HL-60 (cell line): ENCODE measurements at regions not wholly inside any gene's neighbourhood (a gene's known extent, or its start where the extent isn't known, plus 50 kb on each side); places are given as distances from the start of the nearest gene placed in this dataset.

Experiments
- DNase-seq, 2 experiments: peaks; one replicate each; pipeline ENCODE4 v3.0.0-alpha.2; 2010 to 2020; ENCODE audit warnings: low read depth in 1 of 2, low spot score in 1 of 2
- H3K27ac ChIP-seq: fragments of 250-450 bp; sonication (Bioruptor Pico); replicated peaks from 2 replicates; pipeline ENCODE4 v1.5.1; 2020; ENCODE audit warnings: mild to moderate bottlenecking, moderate library complexity
- H3K27me3 ChIP-seq: fragments of 250-450 bp; sonication (Bioruptor Pico); 2 replicates; pipeline ENCODE4 v1.5.1; 2021; ENCODE audit warnings: mild to moderate bottlenecking, moderate library complexity; ENCODE audit not compliant: insufficient read depth, poor library complexity, severe bottlenecking
- H3K4me3 ChIP-seq: replicated peaks from 2 replicates; pipeline ENCODE4 v1.5.1; 2011; ENCODE audit warnings: mild to moderate bottlenecking, control low read depth, low read length; ENCODE audit not compliant: insufficient read depth
- CTCF ChIP-seq: IDR thresholded peaks from one replicate; pipeline ENCODE4 v1.5.1; 2011; ENCODE audit warnings: low read length, control low read depth, inconsistent platforms; ENCODE audit not compliant: insufficient read depth
- GABPA ChIP-seq: IDR thresholded peaks from 2 replicates; pipeline ENCODE4 v1.6.1; 2012; ENCODE audit warnings: low read depth
- POLR2AphosphoS5 ChIP-seq: IDR thresholded peaks from 2 replicates; pipeline ENCODE4 v1.6.1; 2012; ENCODE audit warnings: low read depth
- REST ChIP-seq: IDR thresholded peaks from 2 replicates; pipeline ENCODE4 v1.6.1; 2012; ENCODE audit warnings: low read depth; ENCODE audit not compliant: insufficient replicate concordance
- SPI1 ChIP-seq: IDR thresholded peaks from 2 replicates; pipeline ENCODE4 v1.6.1; 2012; ENCODE audit warnings: low read depth, mild to moderate bottlenecking, borderline replicate concordance

- DNase-seq: no peak
- no peak for TF ChIP-seq SPI1
- TF ChIP-seq REST: no peak
- H3K27me3 ChIP-seq: peaks cover 4% of the 10 kb centered on the region
- H3K27ac ChIP-seq: no peak overlapping the region
- no peak overlapping the region for H3K4me3 ChIP-seq
Measured at GRCh38 chr17:63365366-63366240, 80.5 kb downstream of the CYB561 start.

GRCh38 chr17:63366241-63366566 is 79.9 kb downstream of the CYB561 start:
- Histone ChIP-seq H3K27me3 (peaks cover 4% of the 10 kb centered on the region), H3K4me3 (no peak overlapping the region), H3K27ac (no peak overlapping the region)
- DNase-seq: no peak
- TF ChIP-seq CTCF (no peak), REST (no peak), GABPA (no peak), SPI1 (no peak), POLR2AphosphoS5 (no peak)

- no peak for DNase-seq
- no peak for TF ChIP-seq REST
- TF ChIP-seq CTCF: no peak
- no peak for TF ChIP-seq SPI1
- TF ChIP-seq GABPA: no peak
- TF ChIP-seq POLR2AphosphoS5: no peak
- Histone ChIP-seq H3K4me3 (no peak overlapping the region), H3K27ac (no peak overlapping the region), H3K27me3 (no peaks in the 10 kb centered on the region)
Measured at GRCh38 chr17:63369233-63369632, 76.9 kb downstream of the CYB561 start.
